ENCODE measurements at regions not wholly inside any gene's neighbourhood (a gene's known extent, or its start where the extent isn't known, plus 50 kb on each side); places are given as distances from the start of the nearest gene placed in this dataset.

DNA sequence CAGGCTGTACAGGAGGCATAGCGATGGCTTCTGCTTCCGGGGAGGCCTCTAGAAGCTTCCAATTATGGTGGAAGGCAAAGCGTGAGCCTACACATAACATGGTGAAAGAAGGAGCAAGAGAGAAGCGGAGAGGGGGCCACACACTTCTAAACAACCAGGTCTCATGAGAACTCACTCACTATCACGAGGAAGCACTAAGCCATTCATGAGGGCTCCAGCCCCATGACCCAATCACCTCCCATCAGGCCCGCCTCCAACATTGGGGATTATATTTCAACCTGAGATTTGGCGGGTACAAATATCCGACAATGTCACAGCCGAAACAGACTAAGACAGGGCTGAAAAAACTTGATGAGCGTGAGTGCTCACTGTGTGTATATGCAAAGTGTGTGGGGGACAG lies 89.3 kb upstream of the CNIH3 start:
- no peak for TF ChIP-seq POLR2AphosphoS5 (IDR thresholded peaks at IDR 0.05; ENCODE audit: low read depth, low read length)
- no peak for TF ChIP-seq SIN3A (IDR thresholded peaks at IDR 0.05; ENCODE audit: low read depth)
- no peak for TF ChIP-seq EZH2 (IDR thresholded peaks at IDR 0.05)
- TF ChIP-seq, protein P1, sequence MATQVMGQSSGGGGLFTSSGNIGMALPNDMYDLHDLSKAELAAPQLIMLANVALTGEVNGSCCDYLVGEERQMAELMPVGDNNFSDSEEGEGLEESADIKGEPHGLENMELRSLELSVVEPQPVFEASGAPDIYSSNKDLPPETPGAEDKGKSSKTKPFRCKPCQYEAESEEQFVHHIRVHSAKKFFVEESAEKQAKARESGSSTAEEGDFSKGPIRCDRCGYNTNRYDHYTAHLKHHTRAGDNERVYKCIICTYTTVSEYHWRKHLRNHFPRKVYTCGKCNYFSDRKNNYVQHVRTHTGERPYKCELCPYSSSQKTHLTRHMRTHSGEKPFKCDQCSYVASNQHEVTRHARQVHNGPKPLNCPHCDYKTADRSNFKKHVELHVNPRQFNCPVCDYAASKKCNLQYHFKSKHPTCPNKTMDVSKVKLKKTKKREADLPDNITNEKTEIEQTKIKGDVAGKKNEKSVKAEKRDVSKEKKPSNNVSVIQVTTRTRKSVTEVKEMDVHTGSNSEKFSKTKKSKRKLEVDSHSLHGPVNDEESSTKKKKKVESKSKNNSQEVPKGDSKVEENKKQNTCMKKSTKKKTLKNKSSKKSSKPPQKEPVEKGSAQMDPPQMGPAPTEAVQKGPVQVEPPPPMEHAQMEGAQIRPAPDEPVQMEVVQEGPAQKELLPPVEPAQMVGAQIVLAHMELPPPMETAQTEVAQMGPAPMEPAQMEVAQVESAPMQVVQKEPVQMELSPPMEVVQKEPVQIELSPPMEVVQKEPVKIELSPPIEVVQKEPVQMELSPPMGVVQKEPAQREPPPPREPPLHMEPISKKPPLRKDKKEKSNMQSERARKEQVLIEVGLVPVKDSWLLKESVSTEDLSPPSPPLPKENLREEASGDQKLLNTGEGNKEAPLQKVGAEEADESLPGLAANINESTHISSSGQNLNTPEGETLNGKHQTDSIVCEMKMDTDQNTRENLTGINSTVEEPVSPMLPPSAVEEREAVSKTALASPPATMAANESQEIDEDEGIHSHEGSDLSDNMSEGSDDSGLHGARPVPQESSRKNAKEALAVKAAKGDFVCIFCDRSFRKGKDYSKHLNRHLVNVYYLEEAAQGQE (IDR thresholded peaks at IDR 0.05; ENCODE audit: low read depth) = no peak
- TF ChIP-seq ZFX (IDR thresholded peaks at IDR 0.05) = no peak
- no peak for TF ChIP-seq FOSL1 (IDR thresholded peaks at IDR 0.05; ENCODE audit: low read depth)
- no peak for TF ChIP-seq EZH2phosphoT487 (IDR thresholded peaks at IDR 0.05; ENCODE audit: borderline replicate concordance)
- no peak for TF ChIP-seq CBX3 (IDR thresholded peaks at IDR 0.05; ENCODE audit: low read depth)
- TF ChIP-seq, protein P2, sequence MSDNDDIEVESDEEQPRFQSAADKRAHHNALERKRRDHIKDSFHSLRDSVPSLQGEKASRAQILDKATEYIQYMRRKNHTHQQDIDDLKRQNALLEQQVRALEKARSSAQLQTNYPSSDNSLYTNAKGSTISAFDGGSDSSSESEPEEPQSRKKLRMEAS (IDR thresholded peaks at IDR 0.05) = no peak
- TF ChIP-seq, protein P3, sequence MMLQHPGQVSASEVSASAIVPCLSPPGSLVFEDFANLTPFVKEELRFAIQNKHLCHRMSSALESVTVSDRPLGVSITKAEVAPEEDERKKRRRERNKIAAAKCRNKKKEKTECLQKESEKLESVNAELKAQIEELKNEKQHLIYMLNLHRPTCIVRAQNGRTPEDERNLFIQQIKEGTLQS (IDR thresholded peaks at IDR 0.05) = no peak
- TF ChIP-seq SRF (IDR thresholded peaks at IDR 0.05; ENCODE audit: low read depth) = no peak
- no peak for TF ChIP-seq SP1 (IDR thresholded peaks at IDR 0.05; ENCODE audit: low read depth)
- TF ChIP-seq, protein P4, sequence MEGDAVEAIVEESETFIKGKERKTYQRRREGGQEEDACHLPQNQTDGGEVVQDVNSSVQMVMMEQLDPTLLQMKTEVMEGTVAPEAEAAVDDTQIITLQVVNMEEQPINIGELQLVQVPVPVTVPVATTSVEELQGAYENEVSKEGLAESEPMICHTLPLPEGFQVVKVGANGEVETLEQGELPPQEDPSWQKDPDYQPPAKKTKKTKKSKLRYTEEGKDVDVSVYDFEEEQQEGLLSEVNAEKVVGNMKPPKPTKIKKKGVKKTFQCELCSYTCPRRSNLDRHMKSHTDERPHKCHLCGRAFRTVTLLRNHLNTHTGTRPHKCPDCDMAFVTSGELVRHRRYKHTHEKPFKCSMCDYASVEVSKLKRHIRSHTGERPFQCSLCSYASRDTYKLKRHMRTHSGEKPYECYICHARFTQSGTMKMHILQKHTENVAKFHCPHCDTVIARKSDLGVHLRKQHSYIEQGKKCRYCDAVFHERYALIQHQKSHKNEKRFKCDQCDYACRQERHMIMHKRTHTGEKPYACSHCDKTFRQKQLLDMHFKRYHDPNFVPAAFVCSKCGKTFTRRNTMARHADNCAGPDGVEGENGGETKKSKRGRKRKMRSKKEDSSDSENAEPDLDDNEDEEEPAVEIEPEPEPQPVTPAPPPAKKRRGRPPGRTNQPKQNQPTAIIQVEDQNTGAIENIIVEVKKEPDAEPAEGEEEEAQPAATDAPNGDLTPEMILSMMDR (IDR thresholded peaks at IDR 0.05 in 2 of 3, conservative IDR thresholded peaks at IDR 0.05 in 1 of 3; ENCODE audit: borderline replicate concordance in 1 of 3, insufficient read depth in 1 of 3, low read depth in 2 of 3, low read length in 2 of 3) = no peak
- TF ChIP-seq ELF1 (IDR thresholded peaks at IDR 0.05; ENCODE audit: borderline replicate concordance, low read depth) = no peak
- Histone ChIP-seq H3K9me3 (ENCODE audit: control insufficient read depth in 1 of 2, insufficient read depth in 1 of 2, low read depth in 1 of 2, low read length in 2 of 2) (no peaks in the 10 kb centered on the region), H3K4me3 (replicated peaks in 1 of 2; ENCODE audit: low read depth in 1 of 2, low read length in 2 of 2) (no peak overlapping the region), H3K79me2 (ENCODE audit: insufficient read depth, low read length) (no peaks in the 10 kb centered on the region), H3K27me3 (ENCODE audit: insufficient read depth, low read length) (no peaks in the 10 kb centered on the region), H3K9me2 (ENCODE audit: insufficient read depth) (no peaks in the 10 kb centered on the region), H3K36me3 (ENCODE audit: control insufficient read depth in 1 of 2, insufficient read depth in 2 of 2, low read length in 2 of 2) (no peaks in the 10 kb centered on the region), H2AFZ (ENCODE audit: low read depth, low read length, poor library complexity, severe bottlenecking) (no peak overlapping the region), H3K9ac (ENCODE audit: low read length) (no peak overlapping the region), H3K4me2 (ENCODE audit: low read length) (no peak overlapping the region), H4K20me1 (ENCODE audit: insufficient read depth) (no peaks in the 10 kb centered on the region), H3K4me1 (ENCODE audit: control insufficient read depth in 1 of 2, insufficient read depth in 2 of 2, low read length in 2 of 2) (peaks cover 5 to 18% of the 10 kb centered on the region in 2 experiments; a peak in 3 of 4 replicates), H3K27ac (ENCODE audit: low read depth, low read length) (no peak overlapping the region)
- ChIA-PET POLR2A (no interaction called here), CTCF (no interaction called here), RAD21 (ENCODE audit: low non-redundant PET in 1 of 2, low total read pairs in 2 of 2, uncharacterized antibody in 2 of 2, unreplicated experiment in 2 of 2) (no interaction called here)
- DNase-seq (ENCODE audit: low read depth, low spot score) (no peak), ATAC-seq (no peak)
- intact Hi-C loops (cut with micrococcal nuclease) = no loop called here
- no TSS peak for BruUV-seq (replicated peaks)
